HFF-Myc (cell line): ENCODE measurements at regions not wholly inside any gene's neighbourhood (a gene's known extent, or its start where the extent isn't known, plus 50 kb on each side); places are given as distances from the start of the nearest gene placed in this dataset.

Experiments used
- DNase-seq: peaks from one replicate; pipeline ENCODE4 v3.0.0-alpha.2; 2011; ENCODE audit warnings: low read depth; ENCODE audit errors: extremely low read depth
- H3K4me3 ChIP-seq: replicated peaks from 2 replicates; pipeline ENCODE4 v1.5.1; 2011; ENCODE audit warnings: low read depth, mild to moderate bottlenecking, control low read depth, low read length
- CTCF ChIP-seq: IDR thresholded peaks from 2 replicates; pipeline ENCODE4 v1.5.1; 2012; ENCODE audit warnings: mild to moderate bottlenecking, low read depth, low read length, control low read depth; ENCODE audit errors: missing control alignments

DNA sequence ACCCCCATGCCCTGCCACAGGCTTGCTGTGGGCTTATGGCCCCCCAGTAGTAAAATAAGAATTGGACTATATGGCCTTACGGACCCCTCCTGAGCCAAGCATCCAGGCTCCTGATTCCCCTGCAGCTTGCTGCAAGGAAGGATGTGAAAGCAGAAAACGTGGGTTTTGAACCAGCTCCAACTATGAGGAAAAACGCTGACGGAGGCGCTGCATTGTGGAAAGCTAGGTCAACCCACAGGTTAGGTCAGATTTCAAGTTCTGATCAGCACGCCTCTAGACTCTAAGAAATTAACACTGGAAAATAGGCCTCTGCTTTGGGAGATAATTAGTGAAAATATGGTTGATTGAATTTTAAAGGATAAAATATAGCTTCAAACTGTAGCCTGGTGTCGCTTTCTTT, 195.4 kb upstream of the HES1 start:
- no peak for DNase-seq
- no peak for TF ChIP-seq CTCF
- no peak overlapping the region for H3K4me3 ChIP-seq

GRCh38 chr3:193941486-193941885, 194.5 kb upstream of the HES1 start:
- TF ChIP-seq CTCF = no peak
- H3K4me3 ChIP-seq = no peak overlapping the region
- DNase-seq = no peak

- H3K4me3 ChIP-seq = no peak overlapping the region
- no peak for TF ChIP-seq CTCF
- no peak for DNase-seq
Observed at GRCh38 chr3:193942516-193943055, 193.4 kb upstream of the HES1 start.

- no peak overlapping the region for H3K4me3 ChIP-seq
- TF ChIP-seq CTCF = no peak
- DNase-seq = no peak
Observed at GRCh38 chr3:193943200-193943599, 192.7 kb upstream of the HES1 start.

GRCh38 chr3:193943851-193944517, 192.0 kb upstream of the HES1 start:
- no peak overlapping the region for H3K4me3 ChIP-seq
- DNase-seq = no peak
- TF ChIP-seq CTCF = no peak

GRCh38 chr3:193944518-193944884, 191.4 kb upstream of the HES1 start:
- TF ChIP-seq CTCF = no peak
- H3K4me3 ChIP-seq = no peak overlapping the region
- no peak for DNase-seq

- no peak overlapping the region for H3K4me3 ChIP-seq
- no peak for TF ChIP-seq CTCF
- DNase-seq = no peak
Observed at GRCh38 chr3:193945143-193945542, 190.8 kb upstream of the HES1 start.
